ENCODE measurements at regions not wholly inside any gene's neighbourhood (a gene's known extent, or its start where the extent isn't known, plus 50 kb on each side); places are given as distances from the start of the nearest gene placed in this dataset.

GRCh38 chrX:7242613-7243012, 94.7 kb upstream of the PUDP start:
- no peak overlapping the region for H2BK120ac ChIP-seq (ENCODE audit: low read depth, low read length, poor library complexity, severe bottlenecking)
- no peaks in the 10 kb centered on the region for H3K79me2 ChIP-seq (ENCODE audit: insufficient read depth, low read length)
- no peak overlapping the region for H3K4me3 Mint-ChIP-seq
- no peak overlapping the region for H3K23ac ChIP-seq (ENCODE audit: insufficient read length, low read depth, low read length)
- no peak overlapping the region for H3K4ac ChIP-seq (ENCODE audit: low read depth, low read length)
- H4K20me1 ChIP-seq (ENCODE audit: control insufficient read depth, insufficient read depth, insufficient read length) = no peaks in the 10 kb centered on the region
- H4K5ac ChIP-seq (ENCODE audit: insufficient read length, low read depth, low read length) = no peak overlapping the region
- H3K27me3 Mint-ChIP-seq (ENCODE audit: low read depth) = peaks cover 19% of the 10 kb centered on the region
- no peaks in the 10 kb centered on the region for H3K23me2 ChIP-seq (ENCODE audit: insufficient read length, low read depth, low read length, poor library complexity, severe bottlenecking)
- no peak overlapping the region for H4K8ac ChIP-seq (replicated peaks; ENCODE audit: insufficient read length, low read depth, low read length)
- no peak overlapping the region for H2BK12ac ChIP-seq (ENCODE audit: insufficient read length, low read depth, low read length)
- no peak overlapping the region for H3K27ac Mint-ChIP-seq
- no peak overlapping the region for H2BK15ac ChIP-seq (ENCODE audit: low read depth, low read length)
- peaks cover 0 to 4% of the 10 kb centered on the region in 2 experiments; a peak in 2 of 5 replicates for H3K9me3 Mint-ChIP-seq
- H3K36me3 Mint-ChIP-seq (ENCODE audit: insufficient read depth in 1 of 3, low read depth in 3 of 3) = no peaks in the 10 kb centered on the region; a peak in 1 of 7 replicates
- H2BK20ac ChIP-seq (ENCODE audit: low read depth, low read length, poor library complexity, severe bottlenecking) = no peak overlapping the region
- H3K4me1 Mint-ChIP-seq = peaks cover 4 to 6% of the 10 kb centered on the region in 2 experiments
- WGBS (ENCODE audit: extremely low coverage, insufficient read length, low lambda C conversion rate) = no CpG with 5 or more reads among the region's 1 CpG
- no peak overlapping the region for H3K14ac ChIP-seq (ENCODE audit: insufficient read depth, low read length)
- no peak for TF ChIP-seq CTCF (conservative IDR thresholded peaks at IDR 0.05)
- no peak for DNase-seq
- no peak overlapping the region for H3K27ac ChIP-seq (ENCODE audit: insufficient read length, low read depth, low read length)
- no peak overlapping the region for H4K91ac ChIP-seq (ENCODE audit: insufficient read length, low read depth, low read length)
- H3K9ac ChIP-seq (ENCODE audit: extremely low read depth, insufficient read length, low read length) = no peak overlapping the region
- no peaks in the 10 kb centered on the region for H3K27me3 ChIP-seq (ENCODE audit: insufficient read depth, low read length)
- no peaks in the 10 kb centered on the region for H3K9me3 ChIP-seq (ENCODE audit: control insufficient read depth, low read depth, low read length)
- H3K56ac ChIP-seq (ENCODE audit: insufficient read length, low read depth, low read length) = no peak overlapping the region
- no peak overlapping the region for H3K4me2 ChIP-seq (ENCODE audit: insufficient read depth, insufficient read length, low read length)
- H3K18ac ChIP-seq (ENCODE audit: insufficient read length, low read depth, low read length) = no peak overlapping the region
- no peak overlapping the region for H2BK5ac ChIP-seq (ENCODE audit: insufficient read length, low read length)
- peaks cover 4% of the 10 kb centered on the region; the same call in 1 of the 2 replicates for H3K4me1 ChIP-seq (ENCODE audit: insufficient read depth, low read length)
- H2AK5ac ChIP-seq (ENCODE audit: insufficient read length, low read length) = no peak overlapping the region
- H3T11ph ChIP-seq (ENCODE audit: low read length) = no peak overlapping the region
- no peak overlapping the region for H2AFZ ChIP-seq (ENCODE audit: low read length)
- no peaks in the 10 kb centered on the region for H3K79me1 ChIP-seq (ENCODE audit: insufficient read depth, low read depth, low read length, poor library complexity, severe bottlenecking)

All from H9 (cell line).